A549 (cell line): ENCODE measurements at regions not wholly inside any gene's neighbourhood (a gene's known extent, or its start where the extent isn't known, plus 50 kb on each side); places are given as distances from the start of the nearest gene placed in this dataset.

Source experiments
- CBX2 ChIP-seq: fragments of 200-600 bp; sonication (generic); IDR thresholded peaks from 2 replicates; pipeline ENCODE4 v1.6.1; 2016; ENCODE audit warnings: low read depth, mild to moderate bottlenecking, borderline replicate concordance
- CTCF ChIP-seq: fragments of >200 bp; sonication (Bioruptor Twin); formaldehyde crosslinking; IDR thresholded peaks from 3 replicates; pipeline ENCODE4 v1.5.1; 2016
- EP300 ChIP-seq, 2 experiments: fragments of >200 bp; sonication (Bioruptor Twin); formaldehyde crosslinking; IDR thresholded peaks; 2 replicates in 1 of 2; 3 replicates in 1 of 2; pipeline ENCODE4 v1.6.1; 2016 to 2017
- HDAC2 ChIP-seq: fragments of 200-600 bp; sonication (generic); IDR thresholded peaks from 2 replicates; pipeline ENCODE4 v1.6.1; 2016
- MAX ChIP-seq: IDR thresholded peaks from 2 replicates; pipeline ENCODE4 v1.6.1; 2012
- PHF8 ChIP-seq: fragments of 200-600 bp; sonication (generic); IDR thresholded peaks from 2 replicates; pipeline ENCODE4 v1.6.1; 2016; ENCODE audit warnings: low read depth, mild to moderate bottlenecking, antibody characterized with exemption, moderate library complexity, borderline replicate concordance
- POLR2A ChIP-seq: IDR thresholded peaks from 2 replicates; pipeline ENCODE4 v1.6.1; 2012; ENCODE audit warnings: mild to moderate bottlenecking, low read length

- TF ChIP-seq HDAC2 (no peak), CTCF (no peak), EP300 (IDR thresholded peaks at IDR 0.05) (no peak), MAX (no peak), PHF8 (no peak), POLR2A (no peak), CBX2 (no peak)
Observed at GRCh38 chr13:55341891-55342290, 1798.8 kb upstream of the PRR20A start.
